Activated T-helper 17 cell treated with anti-CD3 and anti-CD28 coated beads, Interleukin-2, amount 50 U/mL, for 72 hours (primary cell): ENCODE measurements at regions not wholly inside any gene's neighbourhood (a gene's known extent, or its start where the extent isn't known, plus 50 kb on each side); places are given as distances from the start of the nearest gene placed in this dataset.
"Not testable (repeated sequence)": the region's sequence is repeated elsewhere in the genome, so short reads cannot be mapped to it uniquely, and the experiment has no call there.

Experiments
- ATAC-seq: fragments of 150-1000 bp; cut with Tn5 transposase; replicated peaks from 2 replicates; pipeline ENCODE4 v1.10.0; 2021; ENCODE audit warnings: mild to moderate bottlenecking, moderate library complexity
- H3K27ac Mint-ChIP-seq: one replicate; pipeline ENCODE4 v1.8.0; 2022; ENCODE audit warnings: mixed read lengths
- H3K27me3 Mint-ChIP-seq: one replicate; pipeline ENCODE4 v1.8.0; 2022; ENCODE audit warnings: mixed read lengths
- H3K36me3 Mint-ChIP-seq: one replicate; pipeline ENCODE4 v1.8.0; 2022; ENCODE audit warnings: low read depth, mild to moderate bottlenecking, mixed read lengths
- H3K4me1 Mint-ChIP-seq: one replicate; pipeline ENCODE4 v1.8.0; 2022; ENCODE audit warnings: mixed read lengths
- H3K4me3 Mint-ChIP-seq: one replicate; pipeline ENCODE4 v1.8.0; 2022; ENCODE audit warnings: mild to moderate bottlenecking, mixed read lengths
- H3K9me3 Mint-ChIP-seq: one replicate; pipeline ENCODE4 v1.8.0; 2022; ENCODE audit warnings: mixed read lengths

- not testable (repeated sequence) for H3K9me3 Mint-ChIP-seq, H3K36me3 Mint-ChIP-seq, H3K4me3 Mint-ChIP-seq, H3K4me1 Mint-ChIP-seq, H3K27ac Mint-ChIP-seq, ATAC-seq, H3K27me3 Mint-ChIP-seq
Measured at GRCh38 chr2:132324005-132324404, 92.6 kb upstream of the GPR39 start.

- H3K9me3 Mint-ChIP-seq, H3K36me3 Mint-ChIP-seq, H3K27ac Mint-ChIP-seq, H3K4me3 Mint-ChIP-seq, ATAC-seq, H3K4me1 Mint-ChIP-seq, H3K27me3 Mint-ChIP-seq: not testable (repeated sequence)
Measured at GRCh38 chr2:132332345-132333033, 84.1 kb upstream of the GPR39 start.

GRCh38 chr2:132337135-132337534, 79.5 kb upstream of the GPR39 start:
- H3K27me3 Mint-ChIP-seq, H3K4me1 Mint-ChIP-seq, H3K9me3 Mint-ChIP-seq, H3K27ac Mint-ChIP-seq, H3K36me3 Mint-ChIP-seq, H3K4me3 Mint-ChIP-seq, ATAC-seq: not testable (repeated sequence)

GRCh38 chr2:132337844-132338243, 78.8 kb upstream of the GPR39 start:
- not testable (repeated sequence) for H3K4me3 Mint-ChIP-seq, H3K36me3 Mint-ChIP-seq, H3K9me3 Mint-ChIP-seq, H3K4me1 Mint-ChIP-seq, H3K27ac Mint-ChIP-seq, ATAC-seq, H3K27me3 Mint-ChIP-seq

- H3K36me3 Mint-ChIP-seq, H3K4me3 Mint-ChIP-seq, H3K9me3 Mint-ChIP-seq, H3K4me1 Mint-ChIP-seq, H3K27ac Mint-ChIP-seq, ATAC-seq: not testable (repeated sequence)
- peaks cover 14% of the 10 kb centered on the region for H3K27me3 Mint-ChIP-seq
Measured at GRCh38 chr2:132347041-132347780, 69.4 kb upstream of the GPR39 start.

GRCh38 chr2:132349092-132349687, 67.4 kb upstream of the GPR39 start:
- peaks cover 17% of the 10 kb centered on the region for H3K27me3 Mint-ChIP-seq
- not testable (repeated sequence) for H3K27ac Mint-ChIP-seq, ATAC-seq, H3K9me3 Mint-ChIP-seq, H3K4me1 Mint-ChIP-seq, H3K4me3 Mint-ChIP-seq, H3K36me3 Mint-ChIP-seq

- H3K27me3 Mint-ChIP-seq, result peaks cover 21% of the 10 kb centered on the region
Measured at GRCh38 chr2:132351668-132352067, 64.9 kb upstream of the GPR39 start.

GRCh38 chr2:132352481-132353001, 64.1 kb upstream of the GPR39 start:
- not testable (repeated sequence) for H3K9me3 Mint-ChIP-seq, H3K36me3 Mint-ChIP-seq, H3K27ac Mint-ChIP-seq, H3K4me3 Mint-ChIP-seq, ATAC-seq, H3K4me1 Mint-ChIP-seq
- peaks cover 21% of the 10 kb centered on the region for H3K27me3 Mint-ChIP-seq

More at GRCh38 chr2:132351668-132352067, 64.9 kb upstream of the GPR39 start:
- not testable (repeated sequence) for H3K9me3 Mint-ChIP-seq, ATAC-seq, H3K4me1 Mint-ChIP-seq, H3K27ac Mint-ChIP-seq, H3K36me3 Mint-ChIP-seq, H3K4me3 Mint-ChIP-seq

GRCh38 chr2:132353380-132353779, 63.2 kb upstream of the GPR39 start:
- H3K27ac Mint-ChIP-seq, ATAC-seq: not testable (repeated sequence)

GRCh38 chr2:132360964-132361363, 55.6 kb upstream of the GPR39 start:
- H3K27me3 Mint-ChIP-seq, H3K27ac Mint-ChIP-seq, ATAC-seq, H3K4me1 Mint-ChIP-seq, H3K9me3 Mint-ChIP-seq, H3K36me3 Mint-ChIP-seq, H3K4me3 Mint-ChIP-seq: not testable (repeated sequence)

More at GRCh38 chr2:132353380-132353779, 63.2 kb upstream of the GPR39 start:
- H3K36me3 Mint-ChIP-seq, H3K9me3 Mint-ChIP-seq, H3K4me1 Mint-ChIP-seq, H3K4me3 Mint-ChIP-seq: not testable (repeated sequence)
- peaks cover 21% of the 10 kb centered on the region for H3K27me3 Mint-ChIP-seq

- not testable (repeated sequence) for H3K4me1 Mint-ChIP-seq, H3K9me3 Mint-ChIP-seq, H3K36me3 Mint-ChIP-seq, H3K27me3 Mint-ChIP-seq, H3K4me3 Mint-ChIP-seq, H3K27ac Mint-ChIP-seq, ATAC-seq
Measured at GRCh38 chr2:132361498-132361897, 55.1 kb upstream of the GPR39 start.

GRCh38 chr2:132363352-132363751, 53.3 kb upstream of the GPR39 start:
- not testable (repeated sequence) for ATAC-seq, H3K4me1 Mint-ChIP-seq, H3K4me3 Mint-ChIP-seq, H3K27me3 Mint-ChIP-seq, H3K36me3 Mint-ChIP-seq, H3K9me3 Mint-ChIP-seq, H3K27ac Mint-ChIP-seq

- H3K4me3 Mint-ChIP-seq, H3K9me3 Mint-ChIP-seq, H3K27ac Mint-ChIP-seq, H3K4me1 Mint-ChIP-seq, H3K27me3 Mint-ChIP-seq, ATAC-seq, H3K36me3 Mint-ChIP-seq: not testable (repeated sequence)
Measured at GRCh38 chr2:132365963-132366362, 50.6 kb upstream of the GPR39 start.

- Mint-ChIP-seq H3K4me3 (no peak overlapping the region), H3K27ac (no peak overlapping the region), H3K27me3 (no peaks in the 10 kb centered on the region), H3K9me3 (peaks cover 7% of the 10 kb centered on the region), H3K4me1 (no peaks in the 10 kb centered on the region), H3K36me3 (no peaks in the 10 kb centered on the region)
- ATAC-seq, result no peak
Measured at GRCh38 chr2:132366421-132367180, 50.0 kb upstream of the GPR39 start.
